Astrocyte of the spinal cord (primary cell): ENCODE measurements at regions not wholly inside any gene's neighbourhood (a gene's known extent, or its start where the extent isn't known, plus 50 kb on each side); places are given as distances from the start of the nearest gene placed in this dataset.
"Not testable (repeated sequence)": the region's sequence is repeated elsewhere in the genome, so short reads cannot be mapped to it uniquely, and the experiment has no call there.

Experiments used
- DNase-seq: peaks from one replicate; pipeline ENCODE4 v3.0.0; 2011; ENCODE audit warnings: low read depth, low spot score
- H3K4me3 ChIP-seq: 2 replicates; pipeline ENCODE4 v1.5.1; 2011; ENCODE audit warnings: low read depth, mild to moderate bottlenecking, low read length, moderate library complexity
- in situ Hi-C: cut with HindIII; loops from 2 replicates; pipeline ENCODE4 v1.10.0; 2017; ENCODE audit warnings: low sequenced_read_pairs
- TF ChIP-seq, protein P1 (sequence below): IDR thresholded peaks from 2 replicates; pipeline ENCODE4 v1.5.1; 2012; ENCODE audit warnings: low read depth, mild to moderate bottlenecking, low read length, inconsistent platforms

DNA sequence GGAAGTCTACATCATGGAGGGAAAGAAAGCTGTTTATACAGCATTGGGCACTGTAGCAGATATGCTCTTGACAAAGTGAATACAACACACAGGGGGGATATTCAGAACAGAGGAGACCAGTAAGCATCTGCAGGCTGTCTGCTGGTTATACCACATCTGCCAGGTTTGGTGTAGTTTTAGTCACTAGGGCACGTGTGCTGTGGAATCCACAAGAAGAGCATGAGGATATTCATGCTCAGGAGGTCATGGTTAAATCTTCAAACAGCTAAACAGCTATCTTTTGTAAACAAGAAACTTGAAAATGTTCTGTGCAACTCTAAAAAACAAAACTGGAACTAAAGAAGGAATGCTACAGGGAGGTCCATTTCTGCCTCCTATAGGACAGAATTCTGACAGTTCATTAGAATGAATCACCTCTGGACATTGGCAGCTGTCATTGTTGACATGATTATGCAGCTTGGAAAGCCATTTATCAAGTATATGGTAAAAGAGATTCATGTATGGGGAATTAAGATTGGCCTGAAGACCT is 175.8 kb downstream of the RCHY1 start:
- TF ChIP-seq, protein P1, sequence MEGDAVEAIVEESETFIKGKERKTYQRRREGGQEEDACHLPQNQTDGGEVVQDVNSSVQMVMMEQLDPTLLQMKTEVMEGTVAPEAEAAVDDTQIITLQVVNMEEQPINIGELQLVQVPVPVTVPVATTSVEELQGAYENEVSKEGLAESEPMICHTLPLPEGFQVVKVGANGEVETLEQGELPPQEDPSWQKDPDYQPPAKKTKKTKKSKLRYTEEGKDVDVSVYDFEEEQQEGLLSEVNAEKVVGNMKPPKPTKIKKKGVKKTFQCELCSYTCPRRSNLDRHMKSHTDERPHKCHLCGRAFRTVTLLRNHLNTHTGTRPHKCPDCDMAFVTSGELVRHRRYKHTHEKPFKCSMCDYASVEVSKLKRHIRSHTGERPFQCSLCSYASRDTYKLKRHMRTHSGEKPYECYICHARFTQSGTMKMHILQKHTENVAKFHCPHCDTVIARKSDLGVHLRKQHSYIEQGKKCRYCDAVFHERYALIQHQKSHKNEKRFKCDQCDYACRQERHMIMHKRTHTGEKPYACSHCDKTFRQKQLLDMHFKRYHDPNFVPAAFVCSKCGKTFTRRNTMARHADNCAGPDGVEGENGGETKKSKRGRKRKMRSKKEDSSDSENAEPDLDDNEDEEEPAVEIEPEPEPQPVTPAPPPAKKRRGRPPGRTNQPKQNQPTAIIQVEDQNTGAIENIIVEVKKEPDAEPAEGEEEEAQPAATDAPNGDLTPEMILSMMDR = no peak
- in situ Hi-C loops = no loop called here
- DNase-seq = no peak
- H3K4me3 ChIP-seq = no peak overlapping the region

DNA sequence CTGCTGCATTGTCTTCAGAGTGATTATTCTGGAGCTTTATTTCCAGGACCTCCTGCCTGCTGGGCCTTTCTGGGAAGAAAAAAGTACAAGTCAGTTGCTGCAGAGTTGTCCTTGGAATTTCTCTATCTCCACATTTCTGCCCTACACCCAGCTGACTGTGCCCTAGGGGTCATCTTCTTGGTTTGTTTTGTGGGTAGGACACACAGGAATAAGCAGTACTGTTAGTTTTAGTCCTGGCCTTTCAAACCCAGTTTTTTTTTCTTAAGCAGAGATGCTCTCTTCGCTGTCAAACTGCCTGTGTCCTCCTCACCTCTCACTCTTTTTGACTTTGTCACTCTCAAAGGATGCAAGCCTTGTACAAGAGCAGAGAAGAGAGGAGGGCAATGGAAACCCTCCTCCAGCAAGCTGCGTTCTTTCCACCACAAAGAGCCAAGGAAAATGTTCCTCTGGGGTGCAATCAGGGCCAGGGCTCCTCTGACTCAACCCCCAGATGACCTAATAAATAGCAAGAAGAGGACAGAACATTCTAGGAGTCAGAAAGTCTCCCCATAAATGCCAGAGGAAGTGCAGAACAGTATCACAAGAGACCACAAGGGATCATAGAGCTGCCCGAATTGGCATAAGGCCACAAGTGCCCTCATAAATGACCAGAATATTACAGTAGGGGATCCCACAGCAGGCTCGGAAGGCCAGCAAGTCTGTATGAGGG is 186.2 kb downstream of the RCHY1 start:
- in situ Hi-C loops = no loop called here
- no peak overlapping the region for H3K4me3 ChIP-seq
- no peak for DNase-seq
- TF ChIP-seq, protein P1 = no peak

DNA sequence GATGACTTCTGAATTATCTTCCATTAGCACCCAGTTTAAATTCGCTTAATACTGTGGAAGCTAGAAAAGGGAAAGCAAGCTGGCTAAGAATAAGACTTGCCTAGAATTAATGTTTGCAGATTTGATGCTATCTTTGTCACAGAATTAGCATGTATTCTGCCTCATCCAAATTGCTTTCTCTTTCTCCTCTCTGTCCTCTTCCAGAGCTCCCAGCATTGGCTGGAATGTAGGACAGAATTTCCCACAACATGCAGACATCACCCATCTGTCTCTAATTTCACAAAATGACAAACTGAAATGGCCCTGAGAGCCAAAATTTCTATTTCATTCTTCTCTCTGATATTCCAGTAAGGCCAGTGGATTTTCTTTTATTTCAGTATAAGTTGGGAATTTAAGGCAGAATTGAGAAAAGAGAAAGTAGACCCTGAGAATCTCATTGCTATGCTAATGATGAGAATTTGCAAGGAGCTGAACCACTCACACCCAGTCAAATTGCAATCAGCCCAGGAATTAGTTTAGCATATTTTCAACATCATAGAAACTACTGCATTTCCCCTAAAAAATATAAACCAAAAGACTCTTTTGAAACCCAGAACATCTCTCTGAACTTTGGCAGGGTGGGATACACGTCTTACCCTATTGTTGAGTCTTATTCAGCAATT is 188.8 kb downstream of the RCHY1 start:
- TF ChIP-seq, protein P1 = no peak
- in situ Hi-C loops = no loop called here
- DNase-seq = no peak
- H3K4me3 ChIP-seq = no peak overlapping the region

DNA sequence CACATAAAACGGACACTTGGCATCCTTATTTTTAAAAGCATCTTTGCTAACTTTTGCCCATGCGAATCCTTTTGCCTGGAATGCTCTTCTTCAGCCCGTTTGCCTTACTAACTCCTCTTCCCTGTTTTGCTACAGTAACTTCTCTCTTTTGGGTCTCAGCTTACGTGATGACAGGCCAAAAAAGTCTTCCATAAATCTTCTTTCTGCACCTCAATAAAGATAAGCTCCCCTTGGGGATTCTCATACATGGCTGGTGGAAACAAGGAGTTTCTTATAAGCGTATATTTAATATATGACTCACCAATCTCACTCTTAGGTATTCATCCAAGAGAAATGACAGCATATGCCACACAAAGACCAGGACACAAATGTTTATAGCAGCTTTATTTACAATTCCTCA is 192.7 kb downstream of the RCHY1 start:
- TF ChIP-seq, protein P1 = no peak
- in situ Hi-C loops = no loop called here
- no peak for DNase-seq
- no peak overlapping the region for H3K4me3 ChIP-seq

DNA sequence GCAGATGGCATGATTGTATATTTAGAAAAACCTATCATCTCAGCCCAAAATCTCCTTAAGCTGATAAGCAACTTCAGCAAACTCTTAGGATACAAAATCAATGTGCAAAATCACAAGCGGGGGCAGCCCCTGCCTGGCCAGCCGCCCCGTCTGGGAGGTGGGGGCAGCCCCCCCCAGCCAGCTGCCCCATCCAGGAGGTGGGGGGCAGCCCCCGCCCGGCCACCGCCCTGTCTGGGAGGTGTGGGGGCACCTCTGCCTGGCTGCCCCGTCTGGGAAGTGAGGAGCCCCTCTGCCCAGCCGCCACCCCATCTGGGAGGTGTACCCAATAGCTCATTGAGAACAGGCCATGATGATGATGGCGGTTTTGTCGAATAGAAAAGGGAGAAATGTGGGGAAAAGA is 196.6 kb downstream of the RCHY1 start:
- in situ Hi-C loops, DNase-seq, H3K4me3 ChIP-seq: not testable (repeated sequence)

DNA sequence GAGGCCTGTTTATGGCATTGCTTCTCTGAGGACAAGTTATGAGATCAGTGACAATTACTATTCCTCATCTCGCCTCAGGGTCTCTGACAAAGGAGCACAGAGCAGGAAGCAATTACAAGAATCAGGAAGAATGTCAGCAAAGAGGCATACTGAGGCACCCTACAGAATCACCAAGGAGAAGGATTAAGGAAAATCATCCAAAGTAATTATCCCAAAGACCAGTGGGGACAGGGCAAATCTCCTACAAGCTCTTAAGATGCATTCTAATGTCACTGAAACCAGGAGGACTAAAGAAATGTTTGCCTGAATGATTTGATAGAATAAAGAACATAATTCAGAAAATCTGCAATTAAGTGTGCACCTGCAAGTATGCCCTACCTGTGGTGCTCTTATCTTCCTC is 206.2 kb downstream of the RCHY1 start:
- TF ChIP-seq, protein P1 = no peak
- no peak overlapping the region for H3K4me3 ChIP-seq
- in situ Hi-C loops = no loop called here
- no peak for DNase-seq

DNA sequence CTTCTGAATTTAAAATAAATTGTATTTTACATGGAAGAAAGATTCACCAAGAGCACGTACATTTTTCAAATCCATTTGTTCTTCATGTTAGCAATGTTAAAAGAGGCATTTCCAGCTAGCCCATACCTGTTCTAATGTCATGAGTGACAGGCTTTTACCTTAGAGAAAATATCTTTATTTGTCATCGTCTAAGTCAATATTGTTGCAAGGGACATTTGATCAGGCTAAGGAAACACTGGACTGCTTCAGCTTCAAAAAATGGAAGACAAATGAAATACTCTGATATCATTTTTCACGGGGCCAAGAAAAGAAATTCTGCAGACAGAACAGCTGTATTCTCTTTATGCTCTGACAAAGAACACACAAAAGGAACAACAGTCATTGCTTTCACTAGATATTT is 207.7 kb downstream of the RCHY1 start:
- DNase-seq = no peak
- TF ChIP-seq, protein P1 = no peak
- no peak overlapping the region for H3K4me3 ChIP-seq
- in situ Hi-C loops = no loop called here
